Breast epithelium (tissue), 3 donors: ENCODE measurements at regions not wholly inside any gene's neighbourhood (a gene's known extent, or its start where the extent isn't known, plus 50 kb on each side); places are given as distances from the start of the nearest gene placed in this dataset.

Experiments used
- CTCF ChIP-seq, 3 donors: fragments of 450-650 bp; IDR thresholded peaks; one replicate each; pipeline ENCODE4 v1.5.1; 2016 to 2017; ENCODE audit warnings: antibody characterized with exemption in 3 of 3, mild to moderate bottlenecking in 3 of 3, moderate library complexity in 3 of 3
- POLR2A ChIP-seq: fragments of 450-650 bp; IDR thresholded peaks from one replicate; pipeline ENCODE4 v1.6.1; 2016; ENCODE audit warnings: antibody characterized with exemption, mild to moderate bottlenecking, moderate library complexity
- POLR2AphosphoS5 ChIP-seq, 3 donors: sonication (generic); formaldehyde crosslinking; IDR thresholded peaks; one replicate each; pipeline ENCODE4 v1.6.1; 2017; ENCODE audit warnings: antibody characterized with exemption in 3 of 3

GRCh38 chr15:61528581-61528910 is 299.4 kb upstream of the RORA start:
- no peak for TF ChIP-seq CTCF (IDR thresholded peaks at IDR 0.05)
- no peak for TF ChIP-seq POLR2AphosphoS5 (IDR thresholded peaks at IDR 0.05)
- TF ChIP-seq POLR2A, result no peak
